HUES6 (cell line): ENCODE measurements at regions not wholly inside any gene's neighbourhood (a gene's known extent, or its start where the extent isn't known, plus 50 kb on each side); places are given as distances from the start of the nearest gene placed in this dataset.

Experiments used
- H3K27ac ChIP-seq: 2 replicates; pipeline ENCODE4 v1.7.0; 2013; ENCODE audit warnings: low read depth, mild to moderate bottlenecking, low read length, inconsistent platforms
- H3K27me3 ChIP-seq: 2 replicates; pipeline ENCODE4 v1.6.1; 2013; ENCODE audit warnings: low read length; ENCODE audit not compliant: control insufficient read depth, insufficient read depth
- H3K36me3 ChIP-seq: 2 replicates; pipeline ENCODE4 v1.6.1; 2013; ENCODE audit warnings: low read length; ENCODE audit not compliant: control insufficient read depth, insufficient read depth
- H3K4me1 ChIP-seq: 2 replicates; pipeline ENCODE4 v1.6.1; 2013; ENCODE audit warnings: low read length; ENCODE audit not compliant: control insufficient read depth, insufficient read depth
- H3K4me3 ChIP-seq: 2 replicates; pipeline ENCODE4 v1.5.1; 2013; ENCODE audit warnings: low read depth, low read length
- H3K9ac ChIP-seq: one replicate; pipeline ENCODE4 v1.6.1; 2013; ENCODE audit warnings: mild to moderate bottlenecking, low read length
- H3K9me3 ChIP-seq: 2 replicates; pipeline ENCODE4 v1.6.1; 2013; ENCODE audit warnings: low read depth, low read length; ENCODE audit not compliant: control insufficient read depth, insufficient read depth

DNA sequence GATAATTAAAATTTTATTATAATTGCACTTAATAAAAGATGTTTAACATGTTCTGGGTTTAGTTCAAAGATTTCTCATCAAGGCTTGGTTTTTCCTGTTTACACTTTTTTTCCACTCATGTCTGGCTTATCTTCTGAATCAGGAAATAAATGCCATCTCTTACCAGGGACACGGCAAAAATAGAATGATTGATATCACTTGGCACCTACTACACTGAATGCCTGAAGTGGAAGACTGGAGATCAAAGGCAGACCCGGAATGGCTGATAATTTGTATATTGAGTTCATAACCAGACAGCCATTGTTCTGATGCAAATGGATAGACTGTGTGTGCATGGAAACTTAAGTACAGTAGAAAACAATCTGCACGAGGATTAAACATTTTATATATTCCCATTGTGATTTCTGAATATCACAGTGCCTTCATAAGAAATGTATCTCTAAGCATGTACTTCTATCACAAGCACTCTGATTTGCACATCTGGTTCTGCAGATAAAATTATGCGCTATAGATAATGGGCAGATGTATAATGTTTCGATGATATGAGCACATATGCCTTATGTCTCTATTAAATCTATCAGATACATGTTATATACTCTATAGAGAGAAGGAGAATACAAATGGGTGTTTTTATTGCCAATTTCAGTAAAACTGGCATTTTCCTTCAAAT is 304.8 kb downstream of the RND3 start:
- H3K4me3 ChIP-seq: no peak overlapping the region
- peaks cover 7% of the 10 kb centered on the region; the same call in 1 of the 2 replicates for H3K4me1 ChIP-seq
- H3K27ac ChIP-seq: no peak overlapping the region
- 0 out of 2 replicates have a peak, but pooled peaks cover 7% of the 10 kb centered on the region for H3K9me3 ChIP-seq
- no peaks in the 10 kb centered on the region for H3K36me3 ChIP-seq
- no peak overlapping the region for H3K9ac ChIP-seq
- H3K27me3 ChIP-seq: no peaks in the 10 kb centered on the region

- no peaks in the 10 kb centered on the region for H3K36me3 ChIP-seq
- no peak overlapping the region for H3K9ac ChIP-seq
- no peaks in the 10 kb centered on the region for H3K9me3 ChIP-seq
- H3K4me3 ChIP-seq: no peak overlapping the region
- 0 out of 2 replicates have a peak, but pooled peaks cover 4% of the 10 kb centered on the region for H3K4me1 ChIP-seq
- H3K27ac ChIP-seq: no peak overlapping the region
- H3K27me3 ChIP-seq: no peaks in the 10 kb centered on the region
These were observed 308.9 kb downstream of the RND3 start for GRCh38 chr2:150178591-150178990.

DNA sequence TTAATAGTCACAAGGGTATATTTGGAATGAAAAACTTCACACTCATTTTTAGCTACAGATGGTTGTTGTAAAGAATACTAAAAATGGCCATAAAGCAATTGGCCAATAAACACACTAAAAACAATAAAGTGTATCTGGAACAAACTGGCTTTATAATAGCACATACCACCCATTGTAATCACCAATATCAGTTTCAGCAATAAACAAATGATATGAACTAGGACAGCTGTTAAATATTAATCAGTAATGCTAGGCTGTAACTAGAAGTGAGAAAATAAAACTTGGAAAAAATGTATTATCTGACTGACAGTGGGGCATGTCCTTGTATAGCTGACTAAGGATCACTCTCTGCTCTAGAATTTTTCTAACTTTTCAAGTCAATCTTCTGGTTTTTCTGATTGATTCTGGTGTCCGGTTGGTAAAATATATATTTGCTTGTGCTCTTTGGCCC is 312.5 kb downstream of the RND3 start:
- H3K9ac ChIP-seq: no peak overlapping the region
- no peaks in the 10 kb centered on the region for H3K36me3 ChIP-seq
- H3K9me3 ChIP-seq: no peaks in the 10 kb centered on the region
- 0 out of 2 replicates have a peak, but pooled peaks cover 4% of the 10 kb centered on the region for H3K4me1 ChIP-seq
- no peaks in the 10 kb centered on the region for H3K27me3 ChIP-seq
- H3K4me3 ChIP-seq: no peak overlapping the region
- no peak overlapping the region for H3K27ac ChIP-seq

DNA sequence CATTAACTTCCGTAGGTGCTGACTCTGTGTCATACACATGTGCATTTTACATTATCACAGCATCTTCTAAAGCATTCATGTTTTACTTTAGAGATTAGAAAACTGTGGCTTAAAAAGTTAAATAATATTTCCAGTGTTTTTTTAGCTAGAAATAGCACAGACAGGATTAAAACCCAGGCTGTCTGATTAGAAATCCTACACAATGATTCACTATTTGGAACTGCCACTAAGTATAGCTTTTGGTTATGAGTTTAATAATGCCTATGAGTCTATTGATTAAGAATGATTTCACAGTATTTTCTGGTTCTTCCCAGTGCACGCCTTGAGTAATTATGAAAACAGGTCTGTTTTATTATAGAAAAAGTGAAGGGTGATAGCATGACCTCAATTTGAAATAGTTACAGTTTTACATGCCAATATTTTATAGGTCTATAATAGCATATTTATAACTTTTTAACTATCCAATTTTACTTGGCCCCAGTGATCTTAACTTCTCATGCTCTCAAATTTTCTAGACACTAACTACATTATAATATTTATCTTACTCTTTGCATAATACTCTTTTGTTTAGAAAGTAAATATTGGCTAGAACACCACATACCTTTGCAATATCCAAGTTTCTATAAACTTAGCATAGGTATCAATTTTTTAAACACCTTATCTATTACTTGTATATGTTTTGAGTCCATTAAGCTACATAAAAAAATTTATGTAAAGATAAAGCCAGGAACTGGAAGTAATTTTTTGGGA is 313.2 kb downstream of the RND3 start:
- Histone ChIP-seq H3K4me1 (0 out of 2 replicates have a peak, but pooled peaks cover 4% of the 10 kb centered on the region), H3K27ac (no peak overlapping the region), H3K4me3 (no peak overlapping the region), H3K36me3 (no peaks in the 10 kb centered on the region), H3K9ac (no peak overlapping the region), H3K9me3 (no peaks in the 10 kb centered on the region), H3K27me3 (no peaks in the 10 kb centered on the region)

DNA sequence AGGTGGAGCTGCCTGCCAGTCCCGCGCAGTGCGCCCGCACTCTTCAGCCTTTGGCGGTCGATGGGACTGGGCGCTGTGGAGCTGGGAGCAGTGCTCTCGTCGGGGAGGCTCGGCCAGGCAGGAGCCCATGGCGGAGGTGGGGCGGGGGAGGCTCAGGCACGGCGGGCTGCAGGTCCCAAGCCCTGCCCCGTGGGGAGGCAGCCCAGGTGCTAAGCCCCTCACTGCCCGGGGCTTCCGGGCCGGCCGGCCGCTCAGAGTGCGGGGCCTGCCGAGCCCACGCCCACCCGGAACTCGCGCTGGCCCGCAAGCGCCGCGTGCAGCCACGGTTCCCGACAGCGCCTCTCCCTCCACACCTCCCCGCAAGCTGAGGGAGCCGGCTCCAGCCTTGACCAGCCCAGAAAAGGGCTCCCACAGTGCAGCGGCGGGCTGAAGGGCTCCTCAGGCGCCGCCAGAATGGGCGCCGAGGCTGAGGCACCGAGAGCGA is 316.4 kb downstream of the RND3 start:
- Histone ChIP-seq H3K27ac (no peak overlapping the region), H3K4me1 (no peaks in the 10 kb centered on the region), H3K4me3 (no peak overlapping the region), H3K36me3 (no peaks in the 10 kb centered on the region), H3K27me3 (no peaks in the 10 kb centered on the region), H3K9me3 (no peaks in the 10 kb centered on the region), H3K9ac (no peak overlapping the region)

GRCh38 chr2:150169237-150169629 is 318.2 kb downstream of the RND3 start:
- Histone ChIP-seq H3K27me3 (no peaks in the 10 kb centered on the region), H3K4me1 (no peaks in the 10 kb centered on the region), H3K27ac (no peak overlapping the region), H3K9me3 (no peaks in the 10 kb centered on the region), H3K4me3 (no peak overlapping the region), H3K9ac (no peak overlapping the region), H3K36me3 (no peaks in the 10 kb centered on the region)

DNA sequence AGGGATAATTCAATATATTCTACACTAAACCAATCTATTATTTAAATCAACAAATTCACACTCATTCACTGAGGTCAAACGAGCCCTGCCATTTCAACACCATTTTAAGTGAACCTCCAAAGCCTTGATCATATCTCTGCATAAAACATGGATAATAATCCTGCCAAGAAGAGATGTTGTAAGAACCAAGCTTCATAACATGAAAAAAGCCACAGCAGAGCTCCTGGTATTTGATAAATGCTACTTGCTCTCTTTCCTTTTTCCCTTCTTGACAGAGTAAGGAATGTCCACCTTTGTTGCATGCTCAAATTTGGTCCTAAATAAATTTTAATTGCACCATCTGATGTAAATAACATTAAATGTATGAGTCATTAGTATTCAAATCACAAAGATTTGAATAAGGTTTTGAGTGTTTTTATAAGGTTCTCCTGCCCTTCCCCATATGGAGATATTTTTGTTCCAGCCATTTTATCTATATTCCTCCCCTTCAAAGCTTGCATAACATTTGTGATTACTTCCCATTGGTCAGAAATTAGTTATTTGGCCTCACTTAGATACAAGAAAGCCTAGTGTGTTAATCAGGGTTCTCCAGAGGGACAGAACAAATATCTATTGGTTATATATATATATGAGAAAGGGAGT is 318.8 kb downstream of the RND3 start:
- H3K9ac ChIP-seq: no peak overlapping the region
- H3K27ac ChIP-seq: no peak overlapping the region
- no peaks in the 10 kb centered on the region for H3K4me1 ChIP-seq
- no peaks in the 10 kb centered on the region for H3K27me3 ChIP-seq
- no peak overlapping the region for H3K4me3 ChIP-seq
- no peaks in the 10 kb centered on the region for H3K9me3 ChIP-seq
- H3K36me3 ChIP-seq: no peaks in the 10 kb centered on the region

GRCh38 chr2:150167711-150168110 is 319.8 kb downstream of the RND3 start:
- Histone ChIP-seq H3K4me3 (no peak overlapping the region), H3K4me1 (no peaks in the 10 kb centered on the region), H3K9ac (no peak overlapping the region), H3K27ac (no peak overlapping the region), H3K9me3 (no peaks in the 10 kb centered on the region), H3K27me3 (no peaks in the 10 kb centered on the region), H3K36me3 (no peaks in the 10 kb centered on the region)

DNA sequence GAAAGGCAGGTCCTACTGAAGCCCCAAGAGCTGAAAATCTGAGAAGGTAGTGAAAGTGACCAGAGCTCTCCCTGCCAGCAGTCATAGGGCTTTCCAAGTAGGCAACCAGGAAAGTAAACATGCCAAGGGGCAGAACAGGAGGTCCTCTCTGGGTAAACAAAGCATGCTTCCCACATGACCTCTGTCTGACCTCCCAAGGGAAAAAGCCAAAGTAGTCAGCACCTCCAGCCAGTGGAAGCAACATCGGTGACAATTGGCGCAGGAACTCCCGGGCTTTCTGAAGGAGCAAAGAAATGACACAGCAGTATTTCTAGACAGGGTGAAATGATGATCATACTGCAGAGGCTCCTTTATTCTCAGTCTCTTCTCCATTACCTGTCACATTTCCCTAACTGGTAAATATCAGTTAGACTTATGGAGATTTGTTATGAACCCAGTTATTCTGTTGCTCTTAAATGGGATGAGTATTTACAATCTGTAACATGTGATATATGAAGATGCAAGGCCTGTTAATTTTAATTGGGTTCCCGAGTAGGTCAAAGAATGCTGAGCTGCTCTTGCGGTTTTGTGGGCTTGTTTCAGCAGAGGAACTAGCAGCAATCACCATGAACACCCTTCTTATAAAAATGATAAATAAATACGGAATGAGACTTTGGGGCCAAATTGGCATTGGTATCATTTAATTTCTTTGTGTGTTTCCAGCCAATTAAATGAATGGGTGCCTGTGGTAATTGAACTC is 321.0 kb downstream of the RND3 start:
- no peak overlapping the region for H3K9ac ChIP-seq

DNA sequence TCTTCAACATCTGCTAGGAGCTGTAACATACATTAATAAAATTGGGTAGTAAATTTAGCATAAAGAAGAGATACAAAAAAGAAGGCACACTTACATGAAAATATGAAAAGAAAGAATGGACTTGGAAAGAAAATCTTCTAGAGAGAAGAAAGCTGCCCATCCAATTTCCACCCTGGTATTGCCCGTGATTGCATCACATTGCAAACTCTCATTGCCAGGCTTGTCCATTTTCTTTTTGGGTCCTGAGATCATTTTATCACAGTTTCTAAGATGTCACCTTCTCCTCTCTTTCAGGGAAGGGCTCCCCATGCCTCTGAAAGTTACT is 321.5 kb downstream of the RND3 start:
- no peak overlapping the region for H3K9ac ChIP-seq
- no peak overlapping the region for H3K4me3 ChIP-seq
- H3K27me3 ChIP-seq: no peaks in the 10 kb centered on the region
- no peaks in the 10 kb centered on the region for H3K9me3 ChIP-seq
- no peaks in the 10 kb centered on the region for H3K36me3 ChIP-seq
- no peak overlapping the region for H3K27ac ChIP-seq
- H3K4me1 ChIP-seq: no peaks in the 10 kb centered on the region

More for the DNA sequence above, 321.0 kb downstream of the RND3 start:
- no peak overlapping the region for H3K4me3 ChIP-seq
- H3K27ac ChIP-seq: no peak overlapping the region
- H3K9me3 ChIP-seq: no peaks in the 10 kb centered on the region
- no peaks in the 10 kb centered on the region for H3K4me1 ChIP-seq
- H3K27me3 ChIP-seq: no peaks in the 10 kb centered on the region
- no peaks in the 10 kb centered on the region for H3K36me3 ChIP-seq
